ENCODE measurements at regions not wholly inside any gene's neighbourhood (a gene's known extent, or its start where the extent isn't known, plus 50 kb on each side); places are given as distances from the start of the nearest gene placed in this dataset.

GRCh38 chr5:88395264-88395663 lies 126.6 kb upstream of the TMEM161B start:
- TF ChIP-seq CTCF (IDR thresholded peaks at IDR 0.05; ENCODE audit: partially characterized antibody, unreplicated experiment): no peak
- Mint-ChIP-seq H3K4me1 (ENCODE audit: low read depth, unreplicated experiment) (peaks cover 31% of the 10 kb centered on the region), H3K36me3 (ENCODE audit: unreplicated experiment) (no peaks in the 10 kb centered on the region), H3K27me3 (ENCODE audit: unreplicated experiment) (peaks cover 6% of the 10 kb centered on the region), H3K9me3 (ENCODE audit: unreplicated experiment) (no peaks in the 10 kb centered on the region), H3K4me3 (ENCODE audit: unreplicated experiment) (no peak overlapping the region), H3K27ac (ENCODE audit: unreplicated experiment) (no peak overlapping the region)
- no peak for DNase-seq

- Mint-ChIP-seq H3K4me1 (ENCODE audit: low read depth, unreplicated experiment) (peaks cover 34% of the 10 kb centered on the region), H3K27ac (ENCODE audit: unreplicated experiment) (no peak overlapping the region), H3K27me3 (ENCODE audit: unreplicated experiment) (peaks cover 6% of the 10 kb centered on the region), H3K9me3 (ENCODE audit: unreplicated experiment) (no peaks in the 10 kb centered on the region), H3K36me3 (ENCODE audit: unreplicated experiment) (no peaks in the 10 kb centered on the region), H3K4me3 (ENCODE audit: unreplicated experiment) (no peak overlapping the region)
- TF ChIP-seq CTCF (IDR thresholded peaks at IDR 0.05; ENCODE audit: partially characterized antibody, unreplicated experiment): no peak
- DNase-seq: no peak
These were observed 126.0 kb upstream of the TMEM161B start for GRCh38 chr5:88394536-88395175.

- Mint-ChIP-seq H3K4me1 (ENCODE audit: low read depth, unreplicated experiment) (peaks cover 38% of the 10 kb centered on the region), H3K36me3 (ENCODE audit: unreplicated experiment) (no peaks in the 10 kb centered on the region), H3K27me3 (ENCODE audit: unreplicated experiment) (peaks cover 10% of the 10 kb centered on the region), H3K27ac (ENCODE audit: unreplicated experiment) (no peak overlapping the region), H3K9me3 (ENCODE audit: unreplicated experiment) (no peaks in the 10 kb centered on the region), H3K4me3 (ENCODE audit: unreplicated experiment) (no peak overlapping the region)
- no peak for DNase-seq
- TF ChIP-seq CTCF (IDR thresholded peaks at IDR 0.05; ENCODE audit: partially characterized antibody, unreplicated experiment): no peak
These were observed 125.3 kb upstream of the TMEM161B start for GRCh38 chr5:88393716-88394535.

GRCh38 chr5:88393042-88393441 lies 124.4 kb upstream of the TMEM161B start:
- H3K27me3 Mint-ChIP-seq (ENCODE audit: unreplicated experiment): peaks cover 10% of the 10 kb centered on the region
- DNase-seq: no peak
- H3K4me1 Mint-ChIP-seq (ENCODE audit: low read depth, unreplicated experiment): peaks cover 40% of the 10 kb centered on the region
- H3K4me3 Mint-ChIP-seq (ENCODE audit: unreplicated experiment): no peak overlapping the region
- H3K27ac Mint-ChIP-seq (ENCODE audit: unreplicated experiment): no peak overlapping the region
- H3K9me3 Mint-ChIP-seq (ENCODE audit: unreplicated experiment): no peaks in the 10 kb centered on the region
- no peaks in the 10 kb centered on the region for H3K36me3 Mint-ChIP-seq (ENCODE audit: unreplicated experiment)
- no peak for TF ChIP-seq CTCF (IDR thresholded peaks at IDR 0.05; ENCODE audit: partially characterized antibody, unreplicated experiment)

- no peaks in the 10 kb centered on the region for H3K36me3 Mint-ChIP-seq (ENCODE audit: unreplicated experiment)
- H3K4me1 Mint-ChIP-seq (ENCODE audit: low read depth, unreplicated experiment): peaks cover 35% of the 10 kb centered on the region
- H3K27ac Mint-ChIP-seq (ENCODE audit: unreplicated experiment): no peak overlapping the region
- no peak for DNase-seq
- no peak for TF ChIP-seq CTCF (IDR thresholded peaks at IDR 0.05; ENCODE audit: partially characterized antibody, unreplicated experiment)
- no peak overlapping the region for H3K4me3 Mint-ChIP-seq (ENCODE audit: unreplicated experiment)
- H3K9me3 Mint-ChIP-seq (ENCODE audit: unreplicated experiment): no peaks in the 10 kb centered on the region
- H3K27me3 Mint-ChIP-seq (ENCODE audit: unreplicated experiment): peaks cover 5% of the 10 kb centered on the region
These were observed 123.3 kb upstream of the TMEM161B start for GRCh38 chr5:88391991-88392390.
